ENCODE measurements at regions not wholly inside any gene's neighbourhood (a gene's known extent, or its start where the extent isn't known, plus 50 kb on each side); places are given as distances from the start of the nearest gene placed in this dataset.
"Not testable (repeated sequence)": the region's sequence is repeated elsewhere in the genome, so short reads cannot be mapped to it uniquely, and the experiment has no call there.

GRCh38 chr17:20843799-20844553, 198.8 kb downstream of the USP22 start:
- not testable (repeated sequence) for DNase-seq (ENCODE audit: low spot score)

- DNase-seq (ENCODE audit: low spot score), result not testable (repeated sequence)
These were observed 193.9 kb downstream of the USP22 start for GRCh38 chr17:20848869-20849443.

GRCh38 chr17:20851591-20852238, 191.1 kb downstream of the USP22 start:
- DNase-seq (ENCODE audit: low spot score), result not testable (repeated sequence)

GRCh38 chr17:20852239-20852989, 190.4 kb downstream of the USP22 start:
- no peak for DNase-seq (ENCODE audit: low spot score)

GRCh38 chr17:20852990-20853370, 189.8 kb downstream of the USP22 start:
- no peak for DNase-seq (ENCODE audit: low spot score)

GRCh38 chr17:20855910-20856470, 186.8 kb downstream of the USP22 start:
- not testable (repeated sequence) for DNase-seq (ENCODE audit: low spot score)

GRCh38 chr17:20866444-20867209, 176.2 kb downstream of the USP22 start:
- DNase-seq (ENCODE audit: low spot score), result not testable (repeated sequence)

GRCh38 chr17:20867436-20867937, 175.3 kb downstream of the USP22 start:
- not testable (repeated sequence) for DNase-seq (ENCODE audit: low spot score)

- not testable (repeated sequence) for DNase-seq (ENCODE audit: low spot score)
These were observed 174.7 kb downstream of the USP22 start for GRCh38 chr17:20867938-20868661.

- DNase-seq (ENCODE audit: low spot score), result not testable (repeated sequence)
These were observed 174.2 kb downstream of the USP22 start for GRCh38 chr17:20868662-20869007.

- DNase-seq (ENCODE audit: low spot score), result not testable (repeated sequence)
These were observed 169.6 kb downstream of the USP22 start for GRCh38 chr17:20873173-20873572.

- not testable (repeated sequence) for DNase-seq (ENCODE audit: low spot score)
These were observed 169.0 kb downstream of the USP22 start for GRCh38 chr17:20873688-20874328.

- not testable (repeated sequence) for DNase-seq (ENCODE audit: low spot score)
These were observed 165.4 kb downstream of the USP22 start for GRCh38 chr17:20877384-20877783.

GRCh38 chr17:20890338-20890737, 152.5 kb downstream of the USP22 start:
- DNase-seq (ENCODE audit: low spot score), result no peak

GRCh38 chr17:20895426-20895825, 147.4 kb downstream of the USP22 start:
- DNase-seq (ENCODE audit: low spot score), result not testable (repeated sequence)

GRCh38 chr17:20896153-20896649, 146.6 kb downstream of the USP22 start:
- DNase-seq (ENCODE audit: low spot score), result no peak

GRCh38 chr17:20898726-20899125, 144.1 kb downstream of the USP22 start:
- not testable (repeated sequence) for DNase-seq (ENCODE audit: low spot score)

GRCh38 chr17:20902496-20902895, 140.3 kb downstream of the USP22 start:
- not testable (repeated sequence) for DNase-seq (ENCODE audit: low spot score)

- not testable (repeated sequence) for DNase-seq (ENCODE audit: low spot score)
These were observed 139.3 kb downstream of the USP22 start for GRCh38 chr17:20903549-20903948.

Measured in kidney capillary endothelial cell (primary cell).